ENCODE measurements at regions not wholly inside any gene's neighbourhood (a gene's known extent, or its start where the extent isn't known, plus 50 kb on each side); places are given as distances from the start of the nearest gene placed in this dataset.

- TF ChIP-seq, protein P1, sequence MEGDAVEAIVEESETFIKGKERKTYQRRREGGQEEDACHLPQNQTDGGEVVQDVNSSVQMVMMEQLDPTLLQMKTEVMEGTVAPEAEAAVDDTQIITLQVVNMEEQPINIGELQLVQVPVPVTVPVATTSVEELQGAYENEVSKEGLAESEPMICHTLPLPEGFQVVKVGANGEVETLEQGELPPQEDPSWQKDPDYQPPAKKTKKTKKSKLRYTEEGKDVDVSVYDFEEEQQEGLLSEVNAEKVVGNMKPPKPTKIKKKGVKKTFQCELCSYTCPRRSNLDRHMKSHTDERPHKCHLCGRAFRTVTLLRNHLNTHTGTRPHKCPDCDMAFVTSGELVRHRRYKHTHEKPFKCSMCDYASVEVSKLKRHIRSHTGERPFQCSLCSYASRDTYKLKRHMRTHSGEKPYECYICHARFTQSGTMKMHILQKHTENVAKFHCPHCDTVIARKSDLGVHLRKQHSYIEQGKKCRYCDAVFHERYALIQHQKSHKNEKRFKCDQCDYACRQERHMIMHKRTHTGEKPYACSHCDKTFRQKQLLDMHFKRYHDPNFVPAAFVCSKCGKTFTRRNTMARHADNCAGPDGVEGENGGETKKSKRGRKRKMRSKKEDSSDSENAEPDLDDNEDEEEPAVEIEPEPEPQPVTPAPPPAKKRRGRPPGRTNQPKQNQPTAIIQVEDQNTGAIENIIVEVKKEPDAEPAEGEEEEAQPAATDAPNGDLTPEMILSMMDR (conservative IDR thresholded peaks at IDR 0.05), result no peak
- TF ChIP-seq ZFX (IDR thresholded peaks at IDR 0.05), result no peak
- H3K27ac ChIP-seq, result no peak overlapping the region
Observed at GRCh38 chr13:85545771-85546170, 253.4 kb downstream of the SLITRK6 start.

- H3K27ac ChIP-seq, result no peak overlapping the region
- TF ChIP-seq ZFX (IDR thresholded peaks at IDR 0.05), result no peak
- TF ChIP-seq, protein P1 (conservative IDR thresholded peaks at IDR 0.05), result no peak
Observed at GRCh38 chr13:85544756-85545155, 254.5 kb downstream of the SLITRK6 start.

DNA sequence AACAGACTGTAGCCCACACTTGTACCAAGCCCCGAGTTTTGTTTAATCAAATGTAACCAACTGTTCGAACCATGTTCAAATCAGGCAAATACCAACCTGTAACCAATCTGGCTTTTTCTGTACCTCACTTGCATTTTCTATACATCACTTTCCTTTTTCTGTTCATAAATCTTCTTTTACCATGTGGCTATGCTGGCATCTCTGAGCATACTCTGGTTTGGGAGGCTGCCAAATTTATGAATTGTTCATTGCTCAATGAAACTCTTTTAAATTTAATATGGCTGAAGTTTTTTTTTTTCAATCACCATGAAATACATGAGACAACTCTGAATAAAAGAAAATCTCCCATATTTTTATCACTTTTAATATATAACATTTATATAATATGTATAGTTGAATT, 256.1 kb downstream of the SLITRK6 start:
- H3K27ac ChIP-seq, result no peak overlapping the region

DNA sequence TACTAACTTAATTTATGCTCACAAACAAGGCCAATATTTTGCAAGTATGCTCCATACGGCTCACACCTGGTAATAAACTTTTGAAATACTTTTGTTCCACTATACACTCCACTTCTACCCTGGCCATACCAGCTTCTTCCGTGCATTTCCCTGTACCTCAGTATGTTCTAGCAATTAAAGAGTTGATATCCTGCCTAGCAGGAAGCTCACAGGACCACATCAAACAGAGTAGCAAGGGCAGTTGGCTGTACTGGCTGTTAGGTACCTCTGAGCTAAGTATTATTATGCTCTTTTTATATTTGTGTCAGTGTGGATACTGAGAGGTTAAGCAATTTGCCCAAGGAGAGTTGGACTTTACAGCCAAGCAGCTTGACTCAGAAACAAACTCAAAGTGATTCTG, 257.7 kb downstream of the SLITRK6 start:
- H3K27ac ChIP-seq, result no peak overlapping the region

More for the DNA sequence above, 256.1 kb downstream of the SLITRK6 start:
- TF ChIP-seq, protein P1 (conservative IDR thresholded peaks at IDR 0.05), result no peak
- no peak for TF ChIP-seq ZFX (IDR thresholded peaks at IDR 0.05)

DNA sequence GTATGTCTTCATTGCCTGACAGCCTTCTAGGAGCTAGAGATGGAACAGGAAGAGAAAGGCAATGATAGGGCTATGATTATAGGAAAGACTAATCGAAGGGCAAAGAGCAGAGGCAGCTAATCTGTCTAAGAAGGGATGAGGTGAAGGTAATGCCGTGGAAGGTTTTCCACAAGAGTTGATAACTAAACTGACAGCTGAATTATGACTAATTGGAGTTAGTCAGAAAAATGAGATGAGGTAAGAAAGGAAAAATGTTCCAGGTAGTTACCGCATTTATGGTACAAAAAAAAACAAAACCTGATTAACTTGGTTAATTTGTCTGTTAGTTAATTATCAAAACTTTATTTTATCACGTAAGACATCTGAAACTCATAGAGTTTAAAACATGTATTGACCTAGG, 260.3 kb downstream of the SLITRK6 start:
- H3K27ac ChIP-seq, result no peak overlapping the region
- TF ChIP-seq, protein P1 (conservative IDR thresholded peaks at IDR 0.05), result no peak
- TF ChIP-seq ZFX (IDR thresholded peaks at IDR 0.05), result no peak

More for the DNA sequence above, 257.7 kb downstream of the SLITRK6 start:
- TF ChIP-seq ZFX (IDR thresholded peaks at IDR 0.05), result no peak
- TF ChIP-seq, protein P1 (conservative IDR thresholded peaks at IDR 0.05), result no peak

GRCh38 chr13:85537601-85538000, 261.6 kb downstream of the SLITRK6 start:
- H3K27ac ChIP-seq, result no peak overlapping the region
- TF ChIP-seq ZFX (IDR thresholded peaks at IDR 0.05), result no peak
- TF ChIP-seq, protein P1 (conservative IDR thresholded peaks at IDR 0.05), result no peak

- TF ChIP-seq, protein P1 (conservative IDR thresholded peaks at IDR 0.05), result no peak
- no peak for TF ChIP-seq ZFX (IDR thresholded peaks at IDR 0.05)
- H3K27ac ChIP-seq, result no peak overlapping the region
Observed at GRCh38 chr13:85536706-85537105, 262.5 kb downstream of the SLITRK6 start.
